Right atrium auricular region (tissue), 2 donors: ENCODE measurements at regions not wholly inside any gene's neighbourhood (a gene's known extent, or its start where the extent isn't known, plus 50 kb on each side); places are given as distances from the start of the nearest gene placed in this dataset.
A peak's percentile ranks its signal among the peaks of the same experiment; 100 is the strongest.

Experiments
- DNase-seq: peaks from one replicate; pipeline ENCODE4 v3.0.0-alpha.2; 2019; ENCODE audit warnings: low spot score
- H3K27ac ChIP-seq, 2 donors: fragments of 200-600 bp; sonication (generic); 1 replicate in 1 of 2; 2 replicates in 1 of 2; pipeline ENCODE4 v1.5.1; 2016 to 2019
- H3K27me3 ChIP-seq, 2 donors: fragments of 200-600 bp; sonication (generic); one replicate each; pipeline versions ENCODE4 v1.5.1 to v1.6.0; 2017 to 2019
- H3K36me3 ChIP-seq: fragments of 200-600 bp; sonication (generic); one replicate; pipeline ENCODE4 v1.5.1; 2016
- H3K4me1 ChIP-seq, 2 donors: fragments of 200-600 bp; sonication (generic); one replicate each; pipeline versions ENCODE4 v1.5.1 to v1.6.0; 2017 to 2019
- H3K4me3 ChIP-seq, 2 donors: fragments of 200-600 bp; sonication (generic); 1 replicate in 1 of 2; 2 replicates in 1 of 2; pipeline ENCODE4 v1.5.1; 2017 to 2019; ENCODE audit warnings: mild to moderate bottlenecking in 1 of 2, moderate library complexity in 1 of 2
- H3K9me3 ChIP-seq, 2 donors: fragments of 200-600 bp; sonication (generic); one replicate each; pipeline ENCODE4 v1.5.1; 2019
- CTCF ChIP-seq, 2 donors: fragments of 200-600 bp; sonication (generic); IDR thresholded peaks; one replicate each; pipeline ENCODE4 v1.5.1; 2019; ENCODE audit warnings: antibody characterized with exemption in 2 of 2

GRCh38 chrX:114087543-114087942 is 496.3 kb upstream of the HTR2C start:
- no peak overlapping the region for H3K27ac ChIP-seq
- DNase-seq = no peak
- TF ChIP-seq CTCF (IDR thresholded peaks at IDR 0.05) = no peak
- no peaks in the 10 kb centered on the region for H3K36me3 ChIP-seq
- no peaks in the 10 kb centered on the region for H3K27me3 ChIP-seq
- H3K4me3 ChIP-seq = no peak overlapping the region
- peaks cover 0 to 30% of the 10 kb centered on the region in 2 donors for H3K9me3 ChIP-seq
- no peaks in the 10 kb centered on the region for H3K4me1 ChIP-seq

GRCh38 chrX:114077773-114078172 is 506.1 kb upstream of the HTR2C start:
- no peaks in the 10 kb centered on the region for H3K36me3 ChIP-seq
- no peak overlapping the region for H3K4me3 ChIP-seq
- DNase-seq = no peak
- no peaks in the 10 kb centered on the region for H3K27me3 ChIP-seq
- no peak for TF ChIP-seq CTCF (IDR thresholded peaks at IDR 0.05)
- H3K9me3 ChIP-seq = no peaks in the 10 kb centered on the region
- no peak overlapping the region for H3K27ac ChIP-seq
- H3K4me1 ChIP-seq = no peaks in the 10 kb centered on the region

GRCh38 chrX:114075073-114075673 is 508.7 kb upstream of the HTR2C start:
- Histone ChIP-seq H3K36me3 (no peaks in the 10 kb centered on the region), H3K9me3 (no peaks in the 10 kb centered on the region), H3K4me1 (no peaks in the 10 kb centered on the region), H3K4me3 (no peak overlapping the region), H3K27ac (no peak overlapping the region), H3K27me3 (no peaks in the 10 kb centered on the region)
- no peak for DNase-seq
- TF ChIP-seq CTCF (IDR thresholded peaks at IDR 0.05) = peak in 1 of 2 donors; percentile 48

GRCh38 chrX:114073926-114074325 is 510.0 kb upstream of the HTR2C start:
- Histone ChIP-seq H3K4me1 (no peaks in the 10 kb centered on the region), H3K36me3 (no peaks in the 10 kb centered on the region), H3K4me3 (no peak overlapping the region), H3K27ac (no peak overlapping the region), H3K9me3 (no peaks in the 10 kb centered on the region), H3K27me3 (no peaks in the 10 kb centered on the region)
- DNase-seq = no peak
- no peak for TF ChIP-seq CTCF (IDR thresholded peaks at IDR 0.05)

- TF ChIP-seq CTCF (IDR thresholded peaks at IDR 0.05) = no peak
- no peak for DNase-seq
- Histone ChIP-seq H3K4me3 (no peak overlapping the region), H3K27me3 (no peaks in the 10 kb centered on the region), H3K27ac (no peak overlapping the region), H3K4me1 (no peaks in the 10 kb centered on the region), H3K9me3 (no peaks in the 10 kb centered on the region), H3K36me3 (no peaks in the 10 kb centered on the region)
Measured at GRCh38 chrX:114071412-114071811, 512.5 kb upstream of the HTR2C start.

GRCh38 chrX:114065577-114066223 is 518.2 kb upstream of the HTR2C start:
- H3K4me1 ChIP-seq = no peaks in the 10 kb centered on the region
- TF ChIP-seq CTCF (IDR thresholded peaks at IDR 0.05) = no peak
- no peak overlapping the region for H3K27ac ChIP-seq
- no peaks in the 10 kb centered on the region for H3K9me3 ChIP-seq
- no peak for DNase-seq
- no peaks in the 10 kb centered on the region for H3K27me3 ChIP-seq
- H3K4me3 ChIP-seq = no peak overlapping the region
- H3K36me3 ChIP-seq = no peaks in the 10 kb centered on the region
